ENCODE measurements at regions not wholly inside any gene's neighbourhood (a gene's known extent, or its start where the extent isn't known, plus 50 kb on each side); places are given as distances from the start of the nearest gene placed in this dataset.
A peak's percentile ranks its signal among the peaks of the same experiment; 100 is the strongest.

DNA sequence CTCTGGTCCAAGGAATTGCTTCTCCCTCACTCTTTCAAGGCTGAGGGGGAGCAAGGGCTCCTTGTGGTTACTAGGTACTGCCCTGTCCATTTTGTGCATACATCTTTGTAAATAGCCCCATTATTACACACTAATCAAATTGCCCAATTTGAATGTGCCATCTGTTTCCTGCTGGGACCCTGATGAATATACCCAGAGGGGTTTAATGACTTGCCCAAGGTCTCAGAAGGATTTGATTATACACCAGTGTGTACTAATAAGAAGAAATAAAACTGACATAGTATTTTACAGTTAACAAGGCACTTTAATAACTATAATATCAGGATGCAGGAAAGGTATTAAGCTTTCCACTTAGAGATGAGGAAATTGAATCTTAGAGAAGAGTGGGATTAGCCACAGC lies 64.6 kb upstream of the PTPRJ start:
- Histone ChIP-seq H3K36me3 (replicated peaks in 1 of 2; ENCODE audit: control insufficient read depth in 2 of 2, insufficient read depth in 2 of 2, low read length in 2 of 2) (no peaks in the 10 kb centered on the region), H2AFZ (ENCODE audit: low read length) (no peak overlapping the region), H2AK5ac (ENCODE audit: low read depth, low read length) (no peak overlapping the region), H3K14ac (ENCODE audit: low read length) (no peak overlapping the region), H3K18ac (ENCODE audit: low read length) (no peak overlapping the region), H3K9ac (ENCODE audit: low read depth, low read length, poor library complexity) (no peak overlapping the region), H3K4ac (ENCODE audit: low read length) (no peak overlapping the region), H3K4me1 (ENCODE audit: control insufficient read depth in 2 of 2, insufficient read depth in 1 of 2, low read depth in 1 of 2, low read length in 2 of 2) (peaks cover 14% of the 10 kb centered on the region in 2 donors), H4K8ac (ENCODE audit: low read depth, low read length) (no peak overlapping the region), H3K27me3 (ENCODE audit: control insufficient read depth in 3 of 3, insufficient read depth in 3 of 3, low read depth in 1 of 3, low read length in 3 of 3) (no peaks in the 10 kb centered on the region), H3K4me3 (ENCODE audit: low read length in 2 of 2) (no peak overlapping the region), H3K79me1 (ENCODE audit: low read depth, low read length) (no peaks in the 10 kb centered on the region), H3K27ac (replicated peaks; ENCODE audit: low read length) (no peak overlapping the region), H3K9me3 (replicated peaks in 1 of 2; ENCODE audit: control insufficient read depth in 2 of 2, insufficient read depth in 1 of 2, low read depth in 1 of 2, low read length in 2 of 2) (no peaks in the 10 kb centered on the region), H3K23ac (ENCODE audit: low read depth, low read length, poor library complexity) (no peak overlapping the region), H3K4me2 (ENCODE audit: insufficient read depth, low read length, poor library complexity, severe bottlenecking) (no peak overlapping the region), H2BK12ac (ENCODE audit: low read length) (no peak overlapping the region), H2BK120ac (ENCODE audit: low read depth, low read length) (no peak overlapping the region), H2BK15ac (ENCODE audit: low read length) (peak overlapping the region; percentile 60), H4K91ac (ENCODE audit: low read depth, low read length, poor library complexity) (no peak overlapping the region), H2BK5ac (ENCODE audit: low read length) (no peak overlapping the region)
- DNase-seq (ENCODE audit: low spot score) = no peak

GRCh38 chr11:47915374-47915773 lies 65.0 kb upstream of the PTPRJ start:
- no peak overlapping the region for H3K23ac ChIP-seq (ENCODE audit: low read depth, low read length, poor library complexity)
- no peak overlapping the region for H3K18ac ChIP-seq (ENCODE audit: low read length)
- H3K27me3 ChIP-seq (ENCODE audit: control insufficient read depth in 3 of 3, insufficient read depth in 3 of 3, low read depth in 1 of 3, low read length in 3 of 3) = no peaks in the 10 kb centered on the region
- no CpG with 5 or more reads among the region's 9 CpGs for WGBS, 2 donors (ENCODE audit: extremely low coverage in 2 of 2, insufficient read length in 2 of 2, insufficient replicate concordance in 1 of 2)
- no peak overlapping the region for H3K9ac ChIP-seq (ENCODE audit: low read depth, low read length, poor library complexity)
- no peak overlapping the region for H2BK12ac ChIP-seq (ENCODE audit: low read length)
- no peak overlapping the region for H2BK5ac ChIP-seq (ENCODE audit: low read length)
- H3K9me3 ChIP-seq (replicated peaks in 1 of 2; ENCODE audit: control insufficient read depth in 2 of 2, insufficient read depth in 1 of 2, low read depth in 1 of 2, low read length in 2 of 2) = peaks cover 0 to 1% of the 10 kb centered on the region in 2 donors
- peak overlapping the region; percentile 52 for H4K8ac ChIP-seq (ENCODE audit: low read depth, low read length)
- H2BK120ac ChIP-seq (ENCODE audit: low read depth, low read length) = no peak overlapping the region
- H4K91ac ChIP-seq (ENCODE audit: low read depth, low read length, poor library complexity) = no peak overlapping the region
- no peak overlapping the region for H2AFZ ChIP-seq (ENCODE audit: low read length)
- H3K36me3 ChIP-seq (replicated peaks in 1 of 2; ENCODE audit: control insufficient read depth in 2 of 2, insufficient read depth in 2 of 2, low read length in 2 of 2) = no peaks in the 10 kb centered on the region
- H3K14ac ChIP-seq (ENCODE audit: low read length) = no peak overlapping the region
- H3K79me1 ChIP-seq (ENCODE audit: low read depth, low read length) = peaks cover 2% of the 10 kb centered on the region
- no peak overlapping the region for H2AK5ac ChIP-seq (ENCODE audit: low read depth, low read length)
- peaks cover 13 to 14% of the 10 kb centered on the region in 2 donors for H3K4me1 ChIP-seq (ENCODE audit: control insufficient read depth in 2 of 2, insufficient read depth in 1 of 2, low read depth in 1 of 2, low read length in 2 of 2)
- H3K4me3 ChIP-seq (ENCODE audit: low read length in 2 of 2) = no peak overlapping the region
- no peak overlapping the region for H3K27ac ChIP-seq (replicated peaks; ENCODE audit: low read length)
- no peak for DNase-seq (ENCODE audit: low spot score)
- no peak overlapping the region for H3K4ac ChIP-seq (ENCODE audit: low read length)
- peak overlapping the region; percentile 60 for H2BK15ac ChIP-seq (ENCODE audit: low read length)
- no peak overlapping the region for H3K4me2 ChIP-seq (ENCODE audit: insufficient read depth, low read length, poor library complexity, severe bottlenecking)

DNA sequence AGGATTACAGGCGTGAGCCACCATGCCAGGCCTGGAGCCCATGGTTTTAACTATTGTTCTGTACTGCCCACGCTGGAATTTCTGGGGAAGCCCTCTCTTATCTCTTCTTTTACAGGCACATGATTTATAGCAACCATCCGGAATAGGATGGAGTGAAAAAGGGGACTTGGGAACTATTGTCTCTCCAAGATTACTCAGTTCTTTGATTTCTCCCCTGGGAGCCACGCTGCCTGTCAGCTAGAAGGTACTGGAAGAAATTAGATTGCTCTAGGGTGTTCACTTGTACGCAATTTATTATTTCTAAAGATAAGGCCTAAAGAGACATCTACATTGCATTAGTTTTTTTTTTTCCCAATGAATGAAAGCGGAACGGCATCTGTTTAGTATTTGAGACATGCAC lies 65.6 kb upstream of the PTPRJ start:
- no peak overlapping the region for H4K8ac ChIP-seq (ENCODE audit: low read depth, low read length)
- H3K4ac ChIP-seq (ENCODE audit: low read length) = no peak overlapping the region
- H3K14ac ChIP-seq (ENCODE audit: low read length) = no peak overlapping the region

DNA sequence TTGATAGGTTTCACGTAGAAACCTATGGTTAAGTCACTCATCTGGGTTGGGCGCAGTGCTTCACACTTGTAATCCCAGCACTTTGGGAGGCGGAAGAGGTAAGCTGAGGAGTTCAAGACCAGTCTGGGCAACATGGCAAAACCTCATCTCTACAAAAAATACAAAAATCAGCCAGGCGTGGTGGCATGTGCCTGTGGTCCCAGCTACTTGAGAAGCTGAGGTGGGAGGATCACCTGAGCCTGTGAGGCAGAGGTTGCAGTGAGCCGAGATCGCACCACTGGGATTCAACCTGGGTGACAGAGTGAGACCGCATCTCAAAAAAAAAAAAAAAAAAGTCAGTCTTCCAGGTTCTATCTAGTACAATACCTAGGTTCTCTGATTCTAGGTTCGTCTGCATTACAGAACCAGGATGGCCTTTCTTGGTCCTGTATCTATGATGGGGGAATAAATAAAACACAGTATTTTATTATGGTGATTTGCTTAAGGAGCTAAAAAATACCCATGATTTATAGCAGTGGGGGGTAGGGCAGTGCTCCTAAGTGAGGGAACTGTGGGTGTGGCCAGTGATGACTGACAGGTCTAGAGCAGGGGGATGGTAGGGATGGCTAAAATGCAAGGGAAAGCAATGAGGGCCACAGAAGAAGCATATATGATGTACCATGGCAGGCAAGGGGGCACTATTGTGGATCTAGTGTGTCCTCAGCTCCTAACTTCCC lies 65.5 kb upstream of the NUP160 start:
- H3K9me3 ChIP-seq (replicated peaks in 1 of 2; ENCODE audit: control insufficient read depth in 2 of 2, insufficient read depth in 1 of 2, low read depth in 1 of 2, low read length in 2 of 2) = peaks cover 0 to 1% of the 10 kb centered on the region in 2 donors
- H3K4ac ChIP-seq (ENCODE audit: low read length) = no peak overlapping the region
- H3K79me1 ChIP-seq (ENCODE audit: low read depth, low read length) = peaks cover 2% of the 10 kb centered on the region
- H3K27me3 ChIP-seq (ENCODE audit: control insufficient read depth in 3 of 3, insufficient read depth in 3 of 3, low read depth in 1 of 3, low read length in 3 of 3) = no peaks in the 10 kb centered on the region
- H2AK5ac ChIP-seq (ENCODE audit: low read depth, low read length) = no peak overlapping the region
- H3K27ac ChIP-seq (replicated peaks; ENCODE audit: low read length) = no peak overlapping the region
- no peak overlapping the region for H3K18ac ChIP-seq (ENCODE audit: low read length)
- H2BK5ac ChIP-seq (ENCODE audit: low read length) = no peak overlapping the region
- H3K14ac ChIP-seq (ENCODE audit: low read length) = no peak overlapping the region
- no peak overlapping the region for H2BK15ac ChIP-seq (ENCODE audit: low read length)
- no peak overlapping the region for H3K4me3 ChIP-seq (ENCODE audit: low read length in 2 of 2)
- no peak overlapping the region for H3K9ac ChIP-seq (ENCODE audit: low read depth, low read length, poor library complexity)
- H3K36me3 ChIP-seq (replicated peaks in 1 of 2; ENCODE audit: control insufficient read depth in 2 of 2, insufficient read depth in 2 of 2, low read length in 2 of 2) = no peaks in the 10 kb centered on the region
- no peak overlapping the region for H2BK120ac ChIP-seq (ENCODE audit: low read depth, low read length)
- H3K4me2 ChIP-seq (ENCODE audit: insufficient read depth, low read length, poor library complexity, severe bottlenecking) = no peak overlapping the region
- H2BK12ac ChIP-seq (ENCODE audit: low read length) = no peak overlapping the region
- H4K91ac ChIP-seq (ENCODE audit: low read depth, low read length, poor library complexity) = no peak overlapping the region
- DNase-seq (ENCODE audit: low spot score) = no peak
- no CpG with 5 or more reads among the region's 8 CpGs for WGBS, 2 donors (ENCODE audit: extremely low coverage in 2 of 2, insufficient read length in 2 of 2, insufficient replicate concordance in 1 of 2)
- peaks cover 8 to 10% of the 10 kb centered on the region in 2 donors for H3K4me1 ChIP-seq (ENCODE audit: control insufficient read depth in 2 of 2, insufficient read depth in 1 of 2, low read depth in 1 of 2, low read length in 2 of 2)
- no peak overlapping the region for H2AFZ ChIP-seq (ENCODE audit: low read length)
- H4K8ac ChIP-seq (ENCODE audit: low read depth, low read length) = no peak overlapping the region
- no peak overlapping the region for H3K23ac ChIP-seq (ENCODE audit: low read depth, low read length, poor library complexity)

More for the DNA sequence above, 65.6 kb upstream of the PTPRJ start:
- H3K4me2 ChIP-seq (ENCODE audit: insufficient read depth, low read length, poor library complexity, severe bottlenecking) = no peak overlapping the region
- H3K36me3 ChIP-seq (replicated peaks in 1 of 2; ENCODE audit: control insufficient read depth in 2 of 2, insufficient read depth in 2 of 2, low read length in 2 of 2) = no peaks in the 10 kb centered on the region
- H2BK12ac ChIP-seq (ENCODE audit: low read length) = no peak overlapping the region
- no peak overlapping the region for H2AFZ ChIP-seq (ENCODE audit: low read length)
- DNase-seq (ENCODE audit: low spot score) = no peak
- H3K23ac ChIP-seq (ENCODE audit: low read depth, low read length, poor library complexity) = no peak overlapping the region
- no peak overlapping the region for H2BK5ac ChIP-seq (ENCODE audit: low read length)
- no peak overlapping the region for H4K91ac ChIP-seq (ENCODE audit: low read depth, low read length, poor library complexity)
- peaks cover 0 to 1% of the 10 kb centered on the region in 2 donors for H3K9me3 ChIP-seq (replicated peaks in 1 of 2; ENCODE audit: control insufficient read depth in 2 of 2, insufficient read depth in 1 of 2, low read depth in 1 of 2, low read length in 2 of 2)
- H3K79me1 ChIP-seq (ENCODE audit: low read depth, low read length) = peaks cover 2% of the 10 kb centered on the region
- no peak overlapping the region for H2BK120ac ChIP-seq (ENCODE audit: low read depth, low read length)
- H2BK15ac ChIP-seq (ENCODE audit: low read length) = no peak overlapping the region
- H3K27ac ChIP-seq (replicated peaks; ENCODE audit: low read length) = no peak overlapping the region
- no CpG with 5 or more reads among the region's 7 CpGs for WGBS, 2 donors (ENCODE audit: extremely low coverage in 2 of 2, insufficient read length in 2 of 2, insufficient replicate concordance in 1 of 2)
- no peak overlapping the region for H3K9ac ChIP-seq (ENCODE audit: low read depth, low read length, poor library complexity)
- H3K18ac ChIP-seq (ENCODE audit: low read length) = no peak overlapping the region
- H3K4me3 ChIP-seq (ENCODE audit: low read length in 2 of 2) = no peak overlapping the region
- H3K4me1 ChIP-seq (ENCODE audit: control insufficient read depth in 2 of 2, insufficient read depth in 1 of 2, low read depth in 1 of 2, low read length in 2 of 2) = peaks cover 11 to 12% of the 10 kb centered on the region in 2 donors
- no peak overlapping the region for H2AK5ac ChIP-seq (ENCODE audit: low read depth, low read length)
- H3K27me3 ChIP-seq (ENCODE audit: control insufficient read depth in 3 of 3, insufficient read depth in 3 of 3, low read depth in 1 of 3, low read length in 3 of 3) = no peaks in the 10 kb centered on the region

All from neuronal stem cell (in vitro differentiated cells).